Activated CD8-positive, alpha-beta T cell treated with anti-CD3 and anti-CD28 coated beads, Interleukin-2, amount 10 ng/mL, durations not matched to agents 7 days and 5 days (primary cell): ENCODE measurements at regions not wholly inside any gene's neighbourhood (a gene's known extent, or its start where the extent isn't known, plus 50 kb on each side); places are given as distances from the start of the nearest gene placed in this dataset.

Source experiments
- ATAC-seq: fragments of 150-1000 bp; cut with Tn5 transposase; one replicate; pipeline ENCODE4 v1.10.0; 2021; ENCODE audit warnings: moderate library complexity
- CTCF ChIA-PET: fragments of 350-600 bp; sonication (Branson Sonifier 250); formaldehyde crosslinking; loops from one replicate; lab custom pipeline; 2021; ENCODE audit warnings: antibody characterized with exemption; lab: Charles Lee
- POLR2A ChIA-PET: fragments of 350-600 bp; sonication (Branson Sonifier 250); formaldehyde crosslinking; loops from one replicate; lab custom pipeline; 2021; ENCODE audit warnings: antibody characterized with exemption; lab: Charles Lee
- DNase-seq: peaks from one replicate; pipeline ENCODE4 v3.0.0-alpha.2; 2020
- H3K27ac Mint-ChIP-seq: one replicate; pipeline ENCODE4 v1.8.0; 2021; ENCODE audit warnings: mild to moderate bottlenecking, mixed read lengths
- H3K27me3 Mint-ChIP-seq: one replicate; pipeline ENCODE4 v1.8.0; 2021; ENCODE audit warnings: low read depth, mixed read lengths
- H3K36me3 Mint-ChIP-seq: one replicate; pipeline ENCODE4 v1.8.0; 2021; ENCODE audit warnings: low read depth, mixed read lengths
- H3K4me1 Mint-ChIP-seq: one replicate; pipeline ENCODE4 v1.8.0; 2021; ENCODE audit warnings: low read depth, mixed read lengths
- H3K4me3 Mint-ChIP-seq: one replicate; pipeline ENCODE4 v1.8.0; 2021; ENCODE audit warnings: mild to moderate bottlenecking, mixed read lengths
- H3K9me3 Mint-ChIP-seq: one replicate; pipeline ENCODE4 v1.8.0; 2022; ENCODE audit warnings: mixed read lengths; ENCODE audit not compliant: insufficient read depth

DNA sequence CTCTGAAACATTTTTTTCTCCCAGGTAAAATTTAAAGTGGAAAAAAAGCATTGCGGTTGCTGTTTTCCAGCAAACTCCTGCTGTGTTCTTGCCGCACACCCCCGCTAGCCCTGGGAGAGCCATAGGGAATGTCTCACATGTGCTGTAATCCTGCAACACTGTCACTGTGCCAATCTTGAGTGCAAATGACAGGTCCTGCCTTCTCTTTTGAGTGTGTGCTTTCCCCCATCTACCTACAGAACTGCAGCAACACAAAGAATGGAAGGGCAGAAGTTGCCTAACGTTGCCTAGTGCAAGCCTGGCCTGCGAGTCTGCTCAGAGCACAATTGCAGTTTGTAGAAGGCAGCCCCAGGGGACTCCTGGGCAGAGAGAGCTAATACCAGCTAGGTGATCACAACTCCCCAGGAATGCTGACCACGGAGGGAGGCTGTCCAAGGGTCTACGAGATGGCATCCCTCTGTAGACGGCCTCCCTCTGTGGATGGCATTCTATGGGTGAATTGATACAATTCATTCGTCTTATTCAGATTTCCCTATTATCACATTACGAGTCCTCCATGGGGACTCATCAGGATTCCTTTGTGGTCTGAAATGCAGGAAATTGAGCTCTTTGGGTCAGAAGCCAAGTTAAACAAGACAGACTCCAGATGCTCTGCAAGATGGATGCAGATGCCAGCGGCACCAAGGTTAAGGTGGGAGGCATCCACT is 172.6 kb upstream of the S1PR3 start:
- Mint-ChIP-seq H3K4me3 (no peak overlapping the region), H3K27me3 (peaks cover 8% of the 10 kb centered on the region)
- POLR2A ChIA-PET = no interaction called here

GRCh38 chr9:88819476-88819875 is 171.8 kb upstream of the S1PR3 start:
- DNase-seq (no peak), ATAC-seq (no peak)
- peaks cover 9% of the 10 kb centered on the region for H3K27me3 Mint-ChIP-seq
- ChIA-PET POLR2A (no interaction called here), CTCF (no interaction called here)
- H3K4me1 Mint-ChIP-seq = no peaks in the 10 kb centered on the region
- peaks cover 5% of the 10 kb centered on the region for H3K9me3 Mint-ChIP-seq
- no peak overlapping the region for H3K27ac Mint-ChIP-seq
- H3K36me3 Mint-ChIP-seq = no peaks in the 10 kb centered on the region
- H3K4me3 Mint-ChIP-seq = no peak overlapping the region

More for the DNA sequence above, 172.6 kb upstream of the S1PR3 start:
- Mint-ChIP-seq H3K36me3 (no peaks in the 10 kb centered on the region), H3K27ac (no peak overlapping the region), H3K9me3 (peaks cover 5% of the 10 kb centered on the region), H3K4me1 (no peaks in the 10 kb centered on the region)
- CTCF ChIA-PET = no interaction called here
- no peak for DNase-seq
- ATAC-seq = no peak

DNA sequence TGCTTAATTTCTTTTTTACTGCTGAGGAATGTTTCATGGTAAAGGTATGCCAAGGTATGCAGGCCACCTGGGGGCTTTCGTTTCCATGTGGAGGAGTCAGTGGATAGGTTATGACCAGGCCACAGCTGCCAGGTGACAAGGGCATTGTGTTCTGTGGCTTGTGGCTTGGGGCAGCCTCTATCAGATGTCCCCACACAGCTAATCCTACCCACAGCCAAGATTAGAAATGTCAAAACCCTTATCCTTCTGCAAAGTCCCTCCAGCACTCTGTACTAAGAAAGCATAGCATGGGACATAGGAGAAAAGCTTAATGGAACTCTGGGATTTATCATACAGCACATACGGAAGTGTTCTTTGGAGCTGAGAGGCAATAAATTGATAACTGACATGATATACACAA is 171.2 kb upstream of the S1PR3 start:
- no peak overlapping the region for H3K27ac Mint-ChIP-seq
- H3K4me1 Mint-ChIP-seq = no peaks in the 10 kb centered on the region
- ChIA-PET POLR2A (no interaction called here), CTCF (no interaction called here)
- no peak overlapping the region for H3K4me3 Mint-ChIP-seq
- DNase-seq (no peak), ATAC-seq (no peak)
- peaks cover 5% of the 10 kb centered on the region for H3K9me3 Mint-ChIP-seq
- H3K27me3 Mint-ChIP-seq = peaks cover 14% of the 10 kb centered on the region
- H3K36me3 Mint-ChIP-seq = no peaks in the 10 kb centered on the region

- Mint-ChIP-seq H3K27ac (no peak overlapping the region), H3K36me3 (no peaks in the 10 kb centered on the region)
Observed at GRCh38 chr9:88821033-88821745, 170.1 kb upstream of the S1PR3 start.

GRCh38 chr9:88821746-88822106 is 169.5 kb upstream of the S1PR3 start:
- POLR2A ChIA-PET = no interaction called here
- Mint-ChIP-seq H3K27me3 (peaks cover 22% of the 10 kb centered on the region), H3K36me3 (no peaks in the 10 kb centered on the region), H3K4me3 (no peak overlapping the region), H3K9me3 (peaks cover 5% of the 10 kb centered on the region), H3K27ac (no peak overlapping the region), H3K4me1 (no peaks in the 10 kb centered on the region)
- CTCF ChIA-PET = no interaction called here
- ATAC-seq (no peak), DNase-seq (no peak)

More at GRCh38 chr9:88821033-88821745, 170.1 kb upstream of the S1PR3 start:
- CTCF ChIA-PET = no interaction called here
- POLR2A ChIA-PET = no interaction called here
- no peaks in the 10 kb centered on the region for H3K4me1 Mint-ChIP-seq
- peaks cover 5% of the 10 kb centered on the region for H3K9me3 Mint-ChIP-seq
- no peak overlapping the region for H3K4me3 Mint-ChIP-seq
- H3K27me3 Mint-ChIP-seq = peaks cover 17% of the 10 kb centered on the region
- ATAC-seq (no peak), DNase-seq (no peak)

GRCh38 chr9:88824711-88825110 is 166.6 kb upstream of the S1PR3 start:
- H3K4me3 Mint-ChIP-seq = no peak overlapping the region
- ATAC-seq = no peak
- no peaks in the 10 kb centered on the region for H3K36me3 Mint-ChIP-seq
- no peak for DNase-seq
- no peak overlapping the region for H3K27ac Mint-ChIP-seq
- H3K27me3 Mint-ChIP-seq = peaks cover 40% of the 10 kb centered on the region
- ChIA-PET POLR2A (no interaction called here), CTCF (no interaction called here)
- no peaks in the 10 kb centered on the region for H3K4me1 Mint-ChIP-seq
- peaks cover 5% of the 10 kb centered on the region for H3K9me3 Mint-ChIP-seq

GRCh38 chr9:88826181-88826580 is 165.1 kb upstream of the S1PR3 start:
- Mint-ChIP-seq H3K9me3 (peaks cover 2% of the 10 kb centered on the region), H3K27ac (no peak overlapping the region), H3K27me3 (peaks cover 43% of the 10 kb centered on the region), H3K4me3 (no peak overlapping the region), H3K4me1 (no peaks in the 10 kb centered on the region), H3K36me3 (no peaks in the 10 kb centered on the region)
- CTCF ChIA-PET = no interaction called here
- DNase-seq (no peak), ATAC-seq (no peak)
- POLR2A ChIA-PET = no interaction called here

DNA sequence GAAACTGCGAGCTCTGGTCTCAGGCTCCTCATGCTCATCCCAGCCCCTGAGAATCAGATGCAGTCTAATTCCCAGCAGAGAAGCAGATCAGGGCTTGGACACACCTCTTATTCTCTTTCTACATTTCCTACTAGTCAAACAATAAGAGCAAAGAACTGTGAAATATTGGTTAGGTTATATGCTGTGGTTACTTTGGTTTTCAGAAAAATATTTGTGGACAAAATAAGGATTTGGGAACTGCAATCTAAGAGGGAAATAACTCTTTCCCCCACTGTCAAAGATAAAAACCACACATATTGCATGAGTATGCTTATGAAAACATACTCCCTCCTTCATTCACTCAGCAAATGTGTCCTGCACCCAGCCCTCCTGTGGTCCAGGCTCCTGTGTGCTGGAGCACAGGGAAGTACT is 164.5 kb upstream of the S1PR3 start:
- POLR2A ChIA-PET = no interaction called here
- peaks cover 43% of the 10 kb centered on the region for H3K27me3 Mint-ChIP-seq
- CTCF ChIA-PET = no interaction called here

DNA sequence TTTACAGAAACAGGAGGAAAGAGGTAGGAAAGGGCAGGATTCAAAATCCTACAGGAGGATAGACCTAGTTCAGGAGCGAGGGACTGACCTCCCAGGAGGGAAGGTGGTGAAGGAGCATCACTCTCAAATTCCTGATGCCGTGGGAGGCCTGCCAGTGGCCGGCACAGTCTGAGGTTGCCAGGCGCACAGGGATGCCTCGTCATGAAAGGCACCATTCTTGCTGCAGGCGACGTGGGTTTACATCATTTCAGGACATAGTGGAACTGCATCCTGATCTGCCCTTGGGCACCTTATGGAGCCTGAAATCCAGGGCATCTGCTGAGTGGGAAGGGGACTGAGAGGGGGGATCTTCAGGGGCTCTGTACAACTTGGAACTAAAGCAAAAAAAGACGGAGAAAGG is 163.2 kb upstream of the S1PR3 start:
- POLR2A ChIA-PET = no interaction called here
- Mint-ChIP-seq H3K4me3 (no peak overlapping the region), H3K27me3 (peaks cover 54% of the 10 kb centered on the region), H3K4me1 (no peaks in the 10 kb centered on the region), H3K36me3 (no peaks in the 10 kb centered on the region), H3K27ac (no peak overlapping the region), H3K9me3 (no peaks in the 10 kb centered on the region)
- DNase-seq (no peak), ATAC-seq (no peak)
- CTCF ChIA-PET = no interaction called here

More for the DNA sequence above, 164.5 kb upstream of the S1PR3 start:
- ATAC-seq = no peak
- no peaks in the 10 kb centered on the region for H3K9me3 Mint-ChIP-seq
- H3K36me3 Mint-ChIP-seq = no peaks in the 10 kb centered on the region
- no peak for DNase-seq
- no peak overlapping the region for H3K4me3 Mint-ChIP-seq
- H3K27ac Mint-ChIP-seq = no peak overlapping the region
- no peaks in the 10 kb centered on the region for H3K4me1 Mint-ChIP-seq

GRCh38 chr9:88828492-88828974 is 162.7 kb upstream of the S1PR3 start:
- no peaks in the 10 kb centered on the region for H3K9me3 Mint-ChIP-seq
- DNase-seq (no peak), ATAC-seq (no peak)
- no peaks in the 10 kb centered on the region for H3K4me1 Mint-ChIP-seq
- H3K27ac Mint-ChIP-seq = no peak overlapping the region
- H3K36me3 Mint-ChIP-seq = no peaks in the 10 kb centered on the region
- no peak overlapping the region for H3K4me3 Mint-ChIP-seq
- H3K27me3 Mint-ChIP-seq = peaks cover 58% of the 10 kb centered on the region
- CTCF ChIA-PET = no interaction called here
- POLR2A ChIA-PET = no interaction called here

GRCh38 chr9:88829276-88829675 is 162.0 kb upstream of the S1PR3 start:
- Mint-ChIP-seq H3K9me3 (no peaks in the 10 kb centered on the region), H3K4me1 (peaks cover 6% of the 10 kb centered on the region), H3K27me3 (peaks cover 65% of the 10 kb centered on the region), H3K4me3 (no peak overlapping the region), H3K27ac (no peak overlapping the region), H3K36me3 (no peaks in the 10 kb centered on the region)
- ATAC-seq (no peak), DNase-seq (no peak)
- POLR2A ChIA-PET = no interaction called here
- CTCF ChIA-PET = no interaction called here

- Mint-ChIP-seq H3K4me3 (no peak overlapping the region), H3K4me1 (peaks cover 18% of the 10 kb centered on the region), H3K9me3 (no peaks in the 10 kb centered on the region), H3K27ac (no peak overlapping the region), H3K36me3 (no peaks in the 10 kb centered on the region), H3K27me3 (peaks cover 65% of the 10 kb centered on the region)
- ChIA-PET POLR2A (no interaction called here), CTCF (no interaction called here)
- DNase-seq (no peak), ATAC-seq (no peak)
Observed at GRCh38 chr9:88831713-88832407, 159.4 kb upstream of the S1PR3 start.
